Lung (tissue), 11 donors: ENCODE measurements at regions not wholly inside any gene's neighbourhood (a gene's known extent, or its start where the extent isn't known, plus 50 kb on each side); places are given as distances from the start of the nearest gene placed in this dataset.

Experiments
- ATAC-seq: fragments of 200-7000 bp; cut with Tn5 transposase; one replicate; pipeline ENCODE4 v1.9.1; 2020; ENCODE audit warnings: moderate number of reproducible peaks; ENCODE audit not compliant: insufficient read depth, low FRiP score
- DNase-seq, 3 donors: peaks; one replicate each; pipeline ENCODE4 v3.0.0-alpha.2; 2013 to 2017
- H3K27ac ChIP-seq, 2 donors: one replicate each; pipeline ENCODE4 v1.5.1; 2013; ENCODE audit warnings: mild to moderate bottlenecking in 2 of 2, moderate library complexity in 2 of 2, control low read depth in 1 of 2, inconsistent platforms in 1 of 2, low read depth in 1 of 2, low read length in 1 of 2
- H3K27me3 ChIP-seq, 3 donors: one replicate each; pipeline ENCODE4 v1.5.1; 2013; ENCODE audit warnings: low read length in 2 of 3; ENCODE audit not compliant: control insufficient read depth in 3 of 3, insufficient read depth in 3 of 3
- H3K36me3 ChIP-seq, 4 donors: one replicate each; pipeline ENCODE4 v1.5.1; 2013; ENCODE audit warnings: low read length in 4 of 4, mild to moderate bottlenecking in 1 of 4, moderate library complexity in 1 of 4; ENCODE audit not compliant: control insufficient read depth in 4 of 4, insufficient read depth in 4 of 4
- H3K4me1 ChIP-seq, 5 donors: one replicate each; pipeline ENCODE4 v1.5.1; 2013; ENCODE audit warnings: low read length in 5 of 5, mild to moderate bottlenecking in 2 of 5, moderate library complexity in 1 of 5; ENCODE audit not compliant: control insufficient read depth in 5 of 5, insufficient read depth in 5 of 5
- H3K4me3 ChIP-seq: one replicate; pipeline ENCODE4 v1.5.1; 2013; ENCODE audit warnings: mild to moderate bottlenecking, control low read depth, moderate library complexity
- H3K9ac ChIP-seq, 2 donors: one replicate each; pipeline ENCODE4 v1.5.1; 2013; ENCODE audit warnings: low read length in 2 of 2, control low read depth in 1 of 2; ENCODE audit not compliant: insufficient read depth in 1 of 2
- H3K9me3 ChIP-seq, 4 donors: one replicate each; pipeline ENCODE4 v1.5.1; 2013; ENCODE audit warnings: low read length in 3 of 4, mild to moderate bottlenecking in 1 of 4, moderate library complexity in 1 of 4; ENCODE audit not compliant: control insufficient read depth in 4 of 4, insufficient read depth in 3 of 4
- CTCF ChIP-seq: IDR thresholded peaks from 2 replicates; pipeline ENCODE4 v1.5.1; 2012; ENCODE audit warnings: mild to moderate bottlenecking; ENCODE audit errors: control extremely low read depth, extremely low read depth
- WGBS, 2 donors: extraction: QIAGEN DNeasy Blood & Tissue Kit; methylation state at CpG; one replicate each; pipeline ENCODE4 v1.1.7; 2013; 5-methylcytosine and 5-hydroxymethylcytosine counted together
- donor health status: control.
- donor health status: control.
- donor health status: Bipolar disorder and iron deficiency.
- donor health status: healthy.
- donor health status: DM: yes; HTN: yes; CAD: no.

- Histone ChIP-seq H3K36me3 (no peaks in the 10 kb centered on the region), H3K27me3 (no peaks in the 10 kb centered on the region), H3K9me3 (no peaks in the 10 kb centered on the region), H3K4me1 (peaks cover 0 to 15% (median 9%) of the 10 kb centered on the region in 5 donors), H3K27ac (no peak overlapping the region), H3K4me3 (no peak overlapping the region), H3K9ac (no peak overlapping the region)
- WGBS, 2 donors = 91 to 97% methylated on average over 6 of the region's 6 CpGs
- no peak for ATAC-seq
- no peak for DNase-seq
- TF ChIP-seq CTCF = no peak
Observed at GRCh38 chr3:194998417-194998816, 272.5 kb downstream of the XXYLT1 start.

DNA sequence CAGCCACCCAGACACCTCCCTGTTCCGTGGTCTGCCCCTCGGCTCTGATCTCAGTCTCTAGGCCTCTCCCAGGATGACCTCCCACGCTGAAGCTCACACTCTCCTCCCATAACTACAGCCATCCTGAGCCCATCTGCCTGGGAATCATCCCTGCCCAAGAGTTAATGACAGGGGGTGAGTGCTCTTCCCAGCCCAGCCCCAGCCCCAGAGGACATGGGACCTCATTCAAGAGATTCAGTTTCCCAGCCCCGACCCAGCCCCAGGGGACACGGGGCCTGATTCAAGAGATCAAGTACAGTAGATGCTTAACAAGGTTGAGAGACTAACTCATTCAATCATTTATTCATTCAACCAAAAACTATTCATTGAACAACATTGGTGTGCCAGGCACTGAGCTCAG lies 272.0 kb downstream of the XXYLT1 start:
- H3K36me3 ChIP-seq = no peaks in the 10 kb centered on the region
- H3K4me3 ChIP-seq = no peak overlapping the region
- peaks cover 0 to 18% (median 9%) of the 10 kb centered on the region in 5 donors for H3K4me1 ChIP-seq
- 91 to 95% methylated on average over 5 of the region's 5 CpGs for WGBS, 2 donors
- DNase-seq (no peak), ATAC-seq (no peak)
- no peak overlapping the region for H3K27ac ChIP-seq
- no peak overlapping the region for H3K9ac ChIP-seq
- no peak for TF ChIP-seq CTCF
- H3K27me3 ChIP-seq = no peaks in the 10 kb centered on the region
- no peaks in the 10 kb centered on the region for H3K9me3 ChIP-seq

DNA sequence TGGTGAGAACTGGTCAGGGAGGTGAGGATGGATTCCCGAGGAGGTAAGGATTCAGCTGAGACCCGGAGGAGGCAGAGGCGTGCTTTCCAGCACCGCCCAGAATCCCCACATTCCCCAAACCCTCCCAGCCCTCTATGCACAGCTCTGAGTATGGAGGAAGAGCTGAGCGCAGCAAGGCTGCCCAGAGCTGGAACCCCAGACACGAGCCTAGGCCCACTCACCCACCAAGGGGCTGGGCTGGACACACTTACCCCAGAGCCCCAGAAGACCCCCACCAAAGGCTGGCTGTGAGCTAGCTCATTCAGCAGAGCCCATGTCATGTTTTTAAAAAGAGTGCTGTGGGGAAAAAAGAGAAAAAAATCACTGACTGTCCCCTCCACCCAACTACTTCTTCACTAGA lies 271.5 kb downstream of the XXYLT1 start:
- Histone ChIP-seq H3K27me3 (no peaks in the 10 kb centered on the region), H3K27ac (no peak overlapping the region), H3K4me3 (no peak overlapping the region), H3K9me3 (no peaks in the 10 kb centered on the region), H3K9ac (no peak overlapping the region), H3K4me1 (peaks cover 0 to 18% (median 9%) of the 10 kb centered on the region in 5 donors), H3K36me3 (no peaks in the 10 kb centered on the region)
- no peak for TF ChIP-seq CTCF
- WGBS, 2 donors = 89 to 94% methylated on average over 6 of the region's 6 CpGs
- ATAC-seq = no peak
- DNase-seq = no peak

DNA sequence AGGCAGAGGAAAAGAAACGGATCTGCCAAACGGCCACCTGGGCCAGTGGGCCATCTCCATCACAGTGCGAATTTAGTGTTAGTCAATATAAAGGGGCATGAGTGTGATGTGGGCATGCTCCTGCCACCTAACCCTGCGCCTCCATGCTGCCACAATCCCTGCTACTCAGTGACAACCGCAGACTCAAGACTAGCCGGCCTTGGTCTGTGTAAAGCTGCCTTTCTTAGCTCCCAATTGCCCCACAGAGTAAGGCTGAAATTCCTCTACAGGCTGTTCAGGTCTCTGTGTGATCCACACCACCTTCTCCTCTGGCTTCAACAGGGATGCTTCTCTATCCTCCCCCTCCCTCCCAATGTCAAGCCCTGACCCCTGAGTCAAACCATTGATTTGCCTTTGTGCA lies 269.7 kb downstream of the XXYLT1 start:
- H3K9me3 ChIP-seq = no peaks in the 10 kb centered on the region
- DNase-seq (no peak), ATAC-seq (no peak)
- 89 to 95% methylated on average over 6 of the region's 6 CpGs for WGBS, 2 donors
- no peaks in the 10 kb centered on the region for H3K36me3 ChIP-seq
- no peak for TF ChIP-seq CTCF
- H3K27ac ChIP-seq = no peak overlapping the region
- no peaks in the 10 kb centered on the region for H3K27me3 ChIP-seq
- H3K4me1 ChIP-seq = peaks cover 0 to 19% (median 9%) of the 10 kb centered on the region in 5 donors
- no peak overlapping the region for H3K9ac ChIP-seq
- no peak overlapping the region for H3K4me3 ChIP-seq
